ENCODE measurements at regions not wholly inside any gene's neighbourhood (a gene's known extent, or its start where the extent isn't known, plus 50 kb on each side); places are given as distances from the start of the nearest gene placed in this dataset.
A peak's percentile ranks its signal among the peaks of the same experiment; 100 is the strongest.
"Not testable (repeated sequence)": the region's sequence is repeated elsewhere in the genome, so short reads cannot be mapped to it uniquely, and the experiment has no call there.

DNA sequence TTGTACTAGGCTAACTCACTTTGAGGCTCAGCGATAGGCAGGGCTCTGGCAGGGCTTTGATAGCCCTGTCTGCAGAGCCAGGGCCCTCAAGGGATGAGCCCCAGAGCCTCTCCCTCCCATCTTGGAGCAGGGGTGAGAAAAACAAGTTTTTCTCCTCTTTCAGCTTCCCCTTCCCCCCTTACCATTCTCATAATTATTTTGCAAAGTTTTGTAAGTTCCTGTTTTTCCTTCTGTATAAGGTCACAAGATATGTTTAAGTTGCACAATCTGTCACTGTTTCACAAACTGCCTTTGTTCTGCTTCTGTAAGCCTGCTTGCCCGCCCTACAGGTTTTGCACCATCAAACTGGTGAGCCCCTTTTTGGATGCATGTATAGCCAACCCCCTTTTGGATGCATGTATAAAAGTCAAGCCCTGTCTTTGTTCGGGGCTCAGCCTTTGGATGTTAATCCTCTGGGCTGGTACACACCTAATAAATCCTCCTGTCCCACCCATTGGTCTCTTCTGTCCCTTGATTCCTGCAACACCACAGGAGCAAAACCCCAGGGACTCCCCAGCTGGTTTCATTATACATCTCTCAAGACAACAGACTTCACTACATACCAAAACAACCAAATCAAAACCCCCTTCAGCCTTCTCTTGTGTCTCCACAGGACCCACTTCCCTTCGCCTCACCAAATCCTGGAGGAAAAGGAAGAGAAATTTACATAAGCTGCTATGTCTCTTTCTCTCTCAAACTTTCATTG, 52.5 kb upstream of the RESF1 start:
- no peak for DNase-seq

DNA sequence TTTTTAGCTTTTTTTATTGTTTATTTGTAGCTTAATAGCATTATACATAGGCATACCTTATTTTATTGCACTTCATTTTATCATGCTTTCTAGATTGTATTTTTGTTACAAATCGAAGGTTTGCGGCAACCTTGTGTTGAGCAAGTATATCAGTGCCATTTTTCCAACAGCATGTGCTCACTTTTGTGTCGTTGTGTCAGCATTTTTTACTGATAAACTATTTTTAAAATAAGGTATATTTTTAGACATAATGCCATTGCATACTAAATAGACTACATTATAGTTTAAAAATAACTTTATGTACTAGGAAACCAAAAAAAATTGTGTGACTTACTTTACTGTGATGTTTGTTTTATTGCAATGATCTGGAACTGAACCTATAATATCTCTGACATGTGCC, 56.2 kb upstream of the RESF1 start:
- no peak for DNase-seq

DNA sequence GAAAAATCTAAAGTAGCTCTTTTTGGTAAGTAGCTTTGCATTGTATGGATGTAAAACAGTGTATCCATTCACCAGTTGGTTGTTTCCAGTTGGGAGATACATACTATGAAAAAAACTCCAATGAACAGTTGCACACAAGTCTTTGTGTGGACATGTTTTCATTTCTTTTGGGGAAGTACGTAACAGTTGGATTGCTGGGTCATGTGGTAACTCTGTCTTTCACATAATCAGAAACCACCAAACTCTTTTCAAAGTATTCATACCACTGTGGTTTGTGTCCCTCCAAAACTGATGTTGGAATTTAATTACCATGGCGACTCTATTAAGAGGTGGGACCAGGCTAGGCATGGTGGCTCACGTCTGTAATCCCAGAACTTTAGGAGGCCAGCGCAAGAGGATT, 58.9 kb upstream of the RESF1 start:
- DNase-seq, result no peak

DNA sequence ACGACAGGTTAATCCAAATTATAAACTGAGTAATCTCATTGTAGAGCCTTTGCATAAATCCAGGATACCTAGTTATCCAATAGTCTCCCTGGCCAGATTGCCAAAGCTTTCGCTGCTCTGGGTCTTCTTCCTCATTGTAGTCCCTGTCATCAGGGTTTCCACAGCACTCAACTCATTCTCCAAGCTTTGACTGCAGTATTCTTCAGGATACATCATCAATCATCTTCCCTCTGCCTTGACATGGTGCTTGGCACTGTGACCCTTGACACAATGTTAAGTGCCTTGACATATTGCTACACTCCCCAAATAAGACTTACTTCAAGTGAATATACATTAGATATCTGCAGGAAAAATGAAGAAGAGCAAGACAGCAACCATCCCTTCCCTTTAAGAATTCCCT, 60.1 kb upstream of the RESF1 start:
- DNase-seq, result no peak

DNA sequence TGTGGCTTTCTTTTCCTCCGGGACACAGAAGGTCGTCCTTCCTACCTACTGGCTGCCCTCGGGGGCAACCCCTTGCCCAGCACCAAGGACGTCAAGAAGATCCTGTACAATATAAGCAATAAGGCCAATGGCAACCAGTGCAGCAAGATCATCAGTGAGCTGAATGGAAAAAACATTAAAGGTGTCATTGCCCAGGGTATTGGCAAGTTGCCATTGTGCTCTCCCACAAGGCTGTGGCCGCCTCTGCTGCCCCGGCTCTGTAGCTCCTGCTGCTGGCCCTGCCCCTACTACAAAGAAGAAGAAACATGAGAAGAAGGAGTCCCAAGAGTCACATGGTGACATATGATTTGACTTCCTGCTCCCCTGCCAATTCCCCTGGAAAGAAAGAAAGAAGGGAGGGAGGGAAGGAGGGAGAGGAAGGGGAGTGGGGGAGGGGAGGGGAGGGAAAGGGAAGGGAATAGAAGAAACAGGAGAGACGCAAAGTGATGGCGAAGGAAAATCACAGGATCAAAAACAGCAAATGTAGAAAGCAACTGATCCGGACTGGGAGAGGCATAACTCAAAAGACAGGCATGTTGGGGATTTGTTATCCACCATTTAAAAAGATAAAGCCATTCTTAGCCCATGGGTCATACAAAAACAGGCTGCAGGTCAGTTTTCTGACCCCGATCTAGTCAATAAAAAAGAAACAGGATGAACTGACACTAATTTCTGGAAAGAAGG, 61.3 kb upstream of the RESF1 start:
- peak; percentile 21 for DNase-seq

DNA sequence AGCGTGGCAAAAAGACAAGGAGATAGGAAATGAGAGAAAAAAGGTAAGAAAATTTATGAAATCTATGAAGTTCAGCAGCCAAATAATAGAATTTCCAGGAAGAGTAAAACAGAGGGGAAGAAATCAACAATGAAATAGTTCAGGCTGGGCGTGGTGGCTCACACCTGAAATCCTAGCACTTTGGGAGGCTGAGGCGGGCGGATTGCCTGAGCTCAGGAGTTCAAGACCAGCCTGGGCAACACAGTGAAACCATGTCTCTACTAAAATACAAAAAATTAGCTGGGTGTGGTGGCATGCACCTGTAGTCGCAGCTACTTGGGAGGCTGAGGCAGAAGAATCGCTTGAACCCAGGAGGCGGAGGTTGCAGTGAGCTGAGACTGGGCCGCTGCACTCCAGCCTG, 62.1 kb upstream of the RESF1 start:
- not testable (repeated sequence) for DNase-seq

DNA sequence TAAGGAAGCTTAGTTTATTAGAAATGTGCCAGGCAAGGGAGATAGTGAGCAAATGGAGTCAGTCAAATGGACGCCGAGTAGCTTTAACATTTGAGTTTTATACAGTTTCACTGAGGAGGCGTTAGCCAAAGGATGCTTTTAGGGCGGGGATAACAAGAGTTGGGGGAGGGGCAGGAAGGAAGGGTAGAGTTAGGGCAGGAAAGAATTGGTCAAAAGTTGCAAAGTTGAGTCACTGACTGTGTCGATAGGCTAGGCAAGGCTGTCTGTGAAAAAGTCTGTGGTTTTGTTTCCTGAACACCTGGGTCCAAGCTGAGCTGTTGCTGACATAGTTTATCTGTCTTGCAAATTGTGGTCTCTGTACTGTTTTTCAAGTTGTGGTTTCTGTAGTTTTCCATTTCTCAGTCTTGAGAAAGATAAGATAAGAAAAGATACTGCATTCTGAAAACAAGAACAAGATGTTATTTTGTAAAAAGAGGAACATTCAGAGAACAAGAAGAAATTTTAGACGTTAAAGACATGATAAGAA, 62.6 kb upstream of the RESF1 start:
- DNase-seq, result no peak

DNA sequence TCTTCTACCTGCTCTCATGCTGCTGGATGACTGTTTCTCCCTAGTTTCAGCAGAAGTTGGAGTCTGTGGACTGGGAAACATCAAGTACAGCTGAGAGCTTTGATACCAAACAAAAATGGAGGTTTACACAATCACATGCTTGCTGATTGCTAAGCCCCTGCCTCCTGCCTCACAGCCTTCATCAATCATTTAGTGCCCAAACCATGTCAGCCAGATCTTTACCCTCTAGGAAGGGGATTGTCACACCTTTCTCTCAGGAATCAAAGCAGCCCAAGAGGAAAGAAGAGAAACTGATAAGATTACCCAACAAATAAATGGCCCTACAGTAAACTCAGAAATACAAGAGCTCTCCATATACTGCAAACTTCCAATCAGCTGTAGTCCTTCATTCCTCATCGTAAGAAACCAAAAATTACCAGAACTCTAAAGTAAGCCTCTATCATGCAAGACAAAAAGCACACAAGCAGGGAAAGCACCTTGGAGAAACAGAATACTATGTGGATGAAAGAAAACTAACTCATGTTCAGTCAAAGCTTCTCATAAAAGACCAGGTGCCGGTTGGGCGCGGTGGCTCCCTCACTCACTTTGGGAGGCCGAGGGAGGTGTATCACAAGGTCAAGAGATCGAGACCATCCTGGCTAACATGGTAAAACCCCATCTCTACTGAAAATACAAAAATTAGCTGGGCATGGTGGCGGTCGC, 63.6 kb upstream of the RESF1 start:
- no peak for DNase-seq

DNA sequence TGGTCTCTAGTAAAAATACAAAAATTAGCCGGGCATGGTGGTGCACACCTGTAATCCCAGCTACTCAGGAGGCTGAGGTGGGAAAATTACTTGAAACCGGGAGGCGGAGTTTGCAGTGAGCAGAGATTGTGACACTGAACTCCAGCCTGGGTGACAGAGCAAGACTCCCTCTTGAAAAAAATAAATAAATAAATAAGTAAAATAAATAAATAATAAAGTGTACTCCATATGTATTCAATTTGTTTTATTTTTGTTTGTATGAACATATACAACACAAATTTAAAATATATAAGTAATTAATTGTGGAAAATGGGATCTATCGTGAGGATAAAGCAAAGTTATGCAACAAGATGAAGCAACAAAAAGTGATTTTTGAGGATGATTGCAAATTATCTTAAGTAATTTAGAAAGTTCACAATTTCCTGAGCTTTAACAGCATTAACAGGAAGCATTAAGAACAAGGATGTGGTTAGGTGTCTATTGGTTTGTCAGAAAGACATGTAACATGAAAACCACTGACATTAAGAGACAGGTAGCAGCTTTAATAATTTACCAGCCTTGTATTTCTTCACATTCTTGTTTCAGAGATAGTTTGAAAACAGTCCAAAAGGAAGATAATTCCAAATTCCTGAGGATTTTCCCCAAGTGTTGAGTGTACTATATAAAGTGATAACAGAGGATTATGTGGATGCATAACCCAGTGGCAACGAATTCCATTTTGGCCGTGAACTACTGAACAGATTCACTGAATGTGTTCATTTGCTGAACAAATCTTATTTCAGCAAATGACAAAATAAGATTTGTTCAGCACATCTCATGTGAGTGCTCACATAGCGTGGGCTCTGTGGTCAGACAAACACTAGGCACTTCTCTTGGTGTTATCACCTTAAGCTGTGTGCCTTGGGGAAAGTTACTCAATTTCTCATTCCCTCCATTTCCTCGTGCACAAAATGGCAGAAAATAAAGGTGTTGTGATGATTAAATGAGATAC, 68.6 kb upstream of the RESF1 start:
- DNase-seq, result no peak

DNA sequence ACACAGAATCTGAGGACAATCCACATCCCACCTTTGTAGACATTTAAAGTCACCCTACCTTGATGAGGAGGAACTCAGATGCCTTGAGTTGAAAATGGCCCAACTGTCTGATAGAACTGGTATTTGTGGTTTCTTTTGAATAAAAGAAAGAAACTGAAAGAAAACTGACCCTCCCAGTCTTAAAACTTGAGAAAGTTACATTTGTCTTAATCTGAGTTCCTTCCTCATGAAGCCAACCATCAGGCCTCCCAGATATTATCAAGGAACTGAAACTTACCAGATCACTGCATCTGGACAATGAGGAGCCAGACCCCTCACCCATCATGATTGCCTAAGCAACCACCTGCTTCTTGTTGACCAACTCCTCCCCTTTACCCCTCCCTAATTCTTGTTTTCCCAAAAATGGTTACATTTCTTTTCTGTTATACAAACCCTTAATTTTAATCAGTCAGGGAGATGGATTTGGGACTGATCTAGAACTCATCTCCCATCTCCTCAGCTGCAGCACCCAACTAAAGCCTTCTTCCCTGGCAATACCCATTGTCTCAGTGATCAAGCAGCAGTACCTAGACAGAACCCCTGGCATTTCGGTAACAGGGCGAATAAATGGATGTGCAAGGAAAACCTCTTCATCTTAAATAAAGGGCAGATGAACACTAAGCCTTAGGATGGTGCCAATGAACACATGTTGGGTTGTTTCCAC, 72.0 kb upstream of the RESF1 start:
- no peak for DNase-seq

DNA sequence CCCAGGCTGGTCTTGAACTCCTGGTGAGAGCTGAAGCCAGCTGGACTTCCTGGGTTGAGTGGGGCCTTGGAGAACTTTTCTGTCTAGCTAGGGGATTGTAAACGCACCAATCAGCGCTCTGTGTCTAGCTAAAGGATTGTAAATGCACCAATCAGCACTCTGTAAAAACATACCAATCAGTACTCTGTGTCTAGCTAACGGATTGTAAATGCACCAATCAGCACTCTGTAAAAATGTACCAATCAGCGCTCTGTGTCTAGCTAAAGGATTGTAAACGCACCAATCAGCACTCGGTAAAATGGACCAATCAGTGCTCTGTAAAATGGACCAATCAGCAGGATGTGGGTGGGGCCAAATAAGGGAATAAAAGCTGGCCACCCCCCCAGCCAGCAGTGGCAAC, 76.5 kb upstream of the RESF1 start:
- DNase-seq, result not testable (repeated sequence)

DNA sequence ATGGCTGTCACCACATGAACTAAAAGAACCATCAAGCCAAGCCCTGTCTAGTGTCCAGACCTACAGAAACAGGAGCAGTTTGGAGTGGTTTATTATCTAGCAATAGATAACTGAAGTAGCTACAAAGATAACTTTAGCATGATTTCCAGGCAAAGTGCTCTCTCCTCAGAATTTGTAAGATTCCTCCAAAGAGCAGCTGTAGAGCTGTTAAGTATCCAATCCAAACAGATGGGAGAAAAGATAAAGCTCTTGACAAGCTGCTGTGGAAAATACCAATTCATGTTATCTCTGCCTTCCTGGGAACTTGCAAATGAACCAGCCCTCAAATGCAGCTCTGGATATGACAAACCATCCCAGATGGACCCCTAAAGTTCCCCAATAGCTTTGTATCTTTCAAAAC, 78.9 kb upstream of the RESF1 start:
- DNase-seq, result no peak

DNA sequence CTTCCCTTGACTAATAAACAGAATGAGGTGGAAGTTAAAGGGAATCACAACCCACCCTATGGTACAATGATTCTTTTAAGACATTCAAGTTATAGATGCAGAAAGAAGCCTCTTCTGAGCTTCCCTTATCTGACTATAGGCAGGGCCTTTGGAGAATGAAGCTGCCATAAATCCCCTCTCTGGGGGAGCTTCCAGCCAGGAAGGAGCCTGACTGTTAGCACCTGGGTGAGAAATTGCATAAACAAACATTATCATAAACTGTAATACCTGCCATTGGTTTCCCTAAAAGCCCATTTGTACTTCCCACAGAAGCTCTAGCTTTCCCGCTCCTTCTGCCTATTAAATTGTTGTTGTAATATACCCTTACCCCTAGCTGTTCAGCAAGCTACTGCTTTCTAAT, 81.3 kb upstream of the RESF1 start:
- no peak for DNase-seq

DNA sequence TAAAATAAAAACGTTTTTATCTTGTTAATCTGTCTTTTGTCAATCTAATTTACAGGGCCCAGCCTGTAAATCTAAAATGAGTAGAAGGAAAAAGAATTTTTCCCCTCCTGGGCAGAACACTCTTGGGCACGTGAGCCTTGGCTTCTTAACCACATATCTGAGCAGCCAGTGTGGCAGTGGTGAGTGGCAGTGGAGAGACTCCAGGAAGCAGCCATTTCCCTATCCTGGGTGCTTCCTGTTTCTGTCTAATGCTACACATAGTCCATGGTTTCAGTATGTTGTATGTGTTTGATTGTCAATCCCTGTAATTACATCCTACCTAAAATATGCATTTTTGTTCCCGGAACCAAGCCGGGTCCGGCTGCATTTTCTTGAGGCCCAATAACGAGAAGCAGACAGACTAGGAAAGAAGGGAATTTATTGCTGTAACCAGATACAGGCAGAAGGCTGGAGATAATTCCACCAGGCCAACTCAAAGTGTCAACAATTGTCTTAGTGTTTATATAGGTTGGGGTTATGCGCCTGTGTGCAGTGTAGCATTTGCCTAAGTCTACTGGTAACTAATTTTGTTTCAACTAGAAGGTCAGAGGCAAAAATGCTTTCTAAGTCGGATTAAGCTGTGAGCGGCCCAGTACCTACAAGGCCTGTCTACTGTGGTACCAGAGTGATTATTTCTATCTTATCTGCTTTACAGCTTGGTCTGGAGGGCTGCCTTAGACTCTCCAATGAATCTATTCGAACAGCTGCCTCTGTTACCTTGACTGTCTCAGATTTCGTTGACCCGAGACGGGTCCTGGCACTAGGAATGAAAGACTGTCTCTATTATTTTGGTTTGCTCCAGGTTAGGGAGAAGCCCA, 82.4 kb upstream of the RESF1 start:
- DNase-seq, result no peak

DNA sequence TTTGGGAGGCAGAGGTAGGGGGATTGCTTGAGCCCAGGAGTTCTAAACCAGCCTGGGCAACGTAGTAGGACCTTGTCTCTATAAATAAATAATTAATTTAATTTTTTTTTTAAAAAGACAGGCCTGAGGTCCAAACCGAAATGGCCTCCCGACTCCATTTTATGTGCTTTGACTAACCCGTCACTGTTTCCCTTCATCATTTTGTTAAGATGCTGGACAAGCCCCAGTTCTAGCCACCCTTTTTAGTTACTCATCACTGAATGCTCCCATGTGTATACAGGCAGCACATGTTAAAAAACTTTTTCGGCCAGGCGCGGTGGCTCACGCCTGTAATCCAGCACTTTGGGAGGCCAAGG, 83.6 kb upstream of the RESF1 start:
- no peak for DNase-seq

DNA sequence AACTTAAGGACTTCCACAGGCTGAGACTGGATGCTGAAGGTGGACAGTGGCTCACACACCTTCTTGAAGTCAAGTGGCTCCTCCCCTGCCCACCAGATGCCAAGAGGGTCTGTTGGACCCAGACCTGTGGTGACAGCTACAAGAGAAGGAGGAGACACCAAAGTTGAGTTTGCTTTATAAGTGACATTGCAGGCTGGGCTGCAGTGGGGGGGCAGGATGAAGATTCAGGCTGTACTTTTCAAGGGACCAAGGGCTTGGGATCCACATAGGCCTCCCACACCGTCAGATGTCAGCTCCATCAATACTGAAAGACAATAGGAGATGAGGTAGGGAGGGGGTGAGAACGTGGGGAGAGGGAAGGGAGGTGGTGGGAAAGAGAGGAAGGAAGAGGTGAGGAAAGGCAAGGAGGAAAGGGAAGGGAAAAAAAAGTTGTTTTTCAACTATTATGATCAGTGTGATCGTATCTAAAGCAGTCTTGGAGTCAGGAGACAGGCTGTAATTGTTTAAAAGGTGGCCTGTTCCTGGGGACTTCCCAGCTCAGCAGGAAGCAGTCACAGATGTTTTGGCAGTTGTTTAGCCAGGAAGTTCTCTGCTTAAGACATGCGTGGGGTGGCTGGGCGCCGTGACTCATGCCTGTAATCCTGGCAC, 84.1 kb upstream of the RESF1 start:
- no peak for DNase-seq

DNA sequence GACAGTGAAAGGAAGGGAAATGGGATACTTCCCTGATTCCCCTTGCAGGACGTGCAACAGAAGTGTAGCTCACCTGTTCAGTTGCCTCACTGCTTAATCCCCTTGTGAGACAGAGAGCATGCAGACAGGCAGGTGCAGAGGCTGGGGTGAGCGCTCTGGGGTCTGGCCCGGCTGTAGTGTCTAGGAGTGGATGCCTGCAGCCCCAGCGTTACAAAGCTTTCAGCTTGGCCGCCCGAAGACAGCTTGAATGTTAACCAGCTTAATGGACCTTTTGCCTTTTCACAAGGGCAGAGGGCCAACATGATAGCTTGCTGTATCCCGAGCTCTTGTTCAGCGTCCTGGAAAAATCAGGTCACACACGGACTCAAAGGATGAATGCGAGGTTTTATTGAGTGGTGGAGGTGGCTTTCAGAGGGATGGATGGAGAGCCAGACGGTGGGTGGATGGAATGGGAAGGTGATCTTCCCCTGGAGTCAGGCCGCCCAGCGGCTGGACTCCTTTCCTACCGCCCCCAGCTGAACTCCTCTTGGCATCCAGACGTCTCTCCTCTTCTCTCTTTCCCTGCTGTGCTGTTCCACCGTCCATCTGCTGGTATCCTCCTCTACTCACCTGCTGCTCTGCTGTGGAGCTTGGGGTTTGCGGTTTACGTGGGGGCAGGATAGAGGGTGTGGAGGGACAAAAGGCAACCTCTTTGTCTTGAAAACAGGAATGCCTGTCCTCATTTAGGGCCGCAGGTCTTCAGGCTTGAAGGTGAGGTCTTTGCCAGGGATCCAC, 86.2 kb upstream of the RESF1 start:
- DNase-seq, result no peak

DNA sequence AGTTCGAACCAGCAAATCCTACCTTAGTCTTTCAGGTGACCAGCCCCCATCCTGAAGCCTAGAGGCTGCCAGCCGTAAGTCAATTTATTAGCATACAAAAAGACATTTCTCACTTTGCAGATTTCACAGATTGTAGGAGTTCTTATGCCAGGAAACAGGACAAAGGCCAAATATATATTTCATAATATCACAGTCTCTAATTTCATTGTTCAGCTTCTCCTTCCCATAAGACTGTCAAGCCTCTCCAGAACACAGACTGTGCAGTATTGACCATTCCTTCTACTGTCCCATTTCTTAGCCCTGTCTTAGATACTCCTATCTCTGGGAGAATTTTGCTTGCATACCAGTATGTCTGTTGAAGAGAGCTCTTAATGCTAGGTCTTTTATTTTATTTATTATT, 89.2 kb upstream of the RESF1 start:
- no peak for DNase-seq

DNA sequence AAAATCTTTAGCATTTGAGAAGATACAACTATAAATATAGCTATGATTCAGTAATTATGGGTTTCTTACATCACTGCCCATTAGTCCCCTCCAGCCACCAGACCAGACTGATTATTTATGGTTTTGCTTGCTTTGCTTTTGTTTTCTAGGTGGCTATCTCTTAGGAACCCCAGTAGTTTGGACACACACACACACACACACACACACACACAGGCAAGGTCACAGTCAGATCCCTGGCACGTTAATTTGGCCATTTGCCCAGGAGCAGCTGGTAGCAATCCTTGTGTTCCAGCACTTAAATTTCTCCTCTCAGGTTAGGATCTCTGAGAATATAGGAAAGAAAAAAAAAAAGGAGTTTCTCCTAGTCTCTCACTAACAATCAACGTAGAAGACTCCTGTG, 90.2 kb upstream of the RESF1 start:
- DNase-seq, result no peak

DNA sequence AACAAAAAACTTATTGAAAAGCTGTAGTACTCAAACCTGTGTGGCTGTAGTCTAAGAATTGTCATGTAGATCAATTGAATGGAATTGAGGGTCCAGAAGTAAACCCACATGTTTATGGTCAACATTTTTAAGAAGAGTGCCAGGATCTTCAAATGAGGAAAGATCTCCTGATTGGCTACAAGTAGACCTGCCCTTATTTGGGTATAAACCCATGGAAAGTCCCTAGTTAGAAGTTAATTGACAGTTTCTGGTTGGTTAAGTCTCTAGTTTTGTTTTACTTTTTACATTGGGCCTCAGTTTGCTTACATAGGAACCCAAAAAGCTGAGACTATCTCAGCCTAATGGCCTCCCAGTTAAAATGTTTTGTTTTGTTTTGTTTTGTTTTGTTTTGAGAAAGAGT, 91.9 kb upstream of the RESF1 start:
- no peak for DNase-seq

All from NCI-H510A treated with DMSO at 0.1 percent for 48 hours (cell line).